ENCODE measurements at regions not wholly inside any gene's neighbourhood (a gene's known extent, or its start where the extent isn't known, plus 50 kb on each side); places are given as distances from the start of the nearest gene placed in this dataset.
"Not testable (repeated sequence)": the region's sequence is repeated elsewhere in the genome, so short reads cannot be mapped to it uniquely, and the experiment has no call there.

DNA sequence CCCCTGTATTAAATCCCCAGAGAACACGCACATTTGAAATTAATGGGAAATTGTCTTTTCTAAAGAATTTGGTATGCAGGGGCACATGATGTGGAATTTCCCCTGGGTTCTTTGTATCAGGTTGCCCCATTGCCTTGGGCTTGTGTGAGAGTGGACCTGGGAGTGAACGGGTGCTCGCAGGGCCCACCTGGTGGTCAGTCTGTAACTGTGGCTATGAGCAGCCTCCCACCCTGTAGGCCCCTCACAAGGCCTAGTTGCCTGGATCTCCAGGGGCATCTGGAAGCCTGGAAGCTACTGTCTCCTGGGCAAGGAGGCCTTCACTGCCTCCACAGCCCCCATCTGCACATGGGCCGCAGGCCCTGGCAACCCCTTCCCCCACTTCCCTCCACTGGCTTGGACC, 96.7 kb downstream of the SLC25A47 start:
- no peak for DNase-seq (ENCODE audit: low spot score)

DNA sequence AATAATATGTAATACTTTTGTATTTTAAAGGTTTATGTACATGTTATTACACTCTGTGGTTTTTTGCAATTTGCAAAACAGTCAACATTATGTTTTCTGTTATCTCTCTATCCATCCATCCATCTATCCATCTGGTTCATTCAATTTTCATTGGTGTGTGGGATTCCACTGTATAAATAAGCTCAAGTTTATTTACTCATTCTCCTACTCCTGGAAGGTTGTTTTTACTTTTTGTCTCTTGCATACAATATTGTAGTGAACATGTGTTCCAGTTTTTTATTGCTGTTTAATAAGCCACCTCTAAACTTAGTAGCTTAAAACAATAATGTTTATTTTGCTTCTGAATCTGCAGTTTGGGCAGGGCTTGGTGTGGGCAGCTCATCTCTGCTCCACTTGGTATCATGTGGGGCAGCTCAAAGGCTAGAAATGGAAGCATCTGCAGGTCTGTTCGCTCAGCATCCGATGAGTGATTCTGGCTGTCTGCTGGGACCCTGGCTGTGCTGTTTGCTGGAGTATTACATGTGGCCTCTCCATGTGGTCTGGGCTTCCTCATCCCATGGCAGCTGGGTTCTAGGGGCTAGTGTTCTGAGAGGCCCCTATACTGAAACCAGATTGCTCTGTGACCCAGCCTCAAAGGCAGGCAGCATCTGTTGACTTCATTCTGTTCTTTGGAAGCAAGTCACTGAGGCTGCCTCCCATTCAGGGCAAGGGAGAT, 98.8 kb downstream of the SLC25A47 start:
- DNase-seq (ENCODE audit: low spot score) = no peak

DNA sequence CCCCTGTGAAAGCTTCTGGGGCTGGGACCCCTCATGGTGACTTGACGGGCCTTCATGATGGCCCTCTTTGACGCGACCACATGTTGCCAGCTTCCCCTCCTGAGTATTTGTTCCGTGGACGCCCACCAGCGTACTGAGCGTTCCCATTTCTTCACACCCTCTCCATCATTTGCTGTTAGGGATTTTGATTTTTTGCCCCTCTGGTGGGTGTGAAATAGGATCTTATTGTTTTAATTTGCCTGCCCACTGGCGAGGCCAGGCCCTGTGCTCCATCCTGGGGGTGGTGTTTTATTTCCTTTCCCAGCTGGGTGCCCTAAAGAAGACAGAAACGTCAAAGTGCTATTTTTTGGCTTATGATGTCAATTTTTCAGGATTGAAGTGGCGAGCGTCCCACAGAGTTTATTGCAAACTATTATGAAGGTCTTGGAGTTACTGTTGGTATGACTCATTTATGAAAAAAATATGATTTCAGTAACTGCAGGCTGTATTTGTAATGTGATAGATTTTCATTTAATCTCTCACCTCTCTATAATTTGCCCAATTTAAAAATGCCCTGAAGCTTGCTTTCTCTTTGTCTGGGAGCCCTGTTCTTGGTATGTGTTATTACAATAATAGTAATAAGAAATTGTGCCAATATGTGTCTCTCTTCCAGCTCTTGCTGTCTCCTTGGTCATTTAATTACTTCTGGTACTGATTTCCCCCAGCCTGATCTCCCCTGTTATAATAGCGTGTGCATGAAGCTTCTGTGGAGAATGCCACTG, 99.6 kb downstream of the SLC25A47 start:
- DNase-seq (ENCODE audit: low spot score) = no peak

GRCh38 chr14:100423317-100424010, 100.3 kb downstream of the SLC25A47 start:
- no peak for DNase-seq (ENCODE audit: low spot score)

GRCh38 chr14:100424504-100425428, 101.6 kb downstream of the SLC25A47 start:
- no peak for DNase-seq (ENCODE audit: low spot score)

GRCh38 chr14:100425429-100425827, 102.3 kb downstream of the SLC25A47 start:
- no peak for DNase-seq (ENCODE audit: low spot score)

GRCh38 chr14:100426314-100426713, 103.2 kb downstream of the SLC25A47 start:
- no peak for DNase-seq (ENCODE audit: low spot score)

DNA sequence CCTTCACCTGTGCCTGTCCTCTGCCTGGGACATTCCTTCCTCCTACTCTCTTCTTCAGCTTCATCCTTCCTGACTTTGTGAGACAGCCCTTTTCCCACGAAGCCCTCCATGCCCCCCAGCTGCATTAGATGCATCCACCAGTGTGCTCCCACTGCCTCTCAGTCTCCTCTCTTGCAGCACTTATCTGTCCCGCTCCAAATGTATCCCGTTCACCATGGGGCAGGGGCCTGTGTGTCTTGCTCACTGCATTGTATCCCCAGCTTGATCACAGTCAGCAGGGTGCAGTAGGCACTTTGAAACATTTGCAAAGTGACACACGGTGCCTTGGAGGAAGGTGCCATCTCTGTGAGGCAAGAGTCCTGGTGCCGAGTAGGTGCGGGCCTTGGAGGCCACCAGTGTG, 104.0 kb downstream of the SLC25A47 start:
- DNase-seq (ENCODE audit: low spot score) = no peak

DNA sequence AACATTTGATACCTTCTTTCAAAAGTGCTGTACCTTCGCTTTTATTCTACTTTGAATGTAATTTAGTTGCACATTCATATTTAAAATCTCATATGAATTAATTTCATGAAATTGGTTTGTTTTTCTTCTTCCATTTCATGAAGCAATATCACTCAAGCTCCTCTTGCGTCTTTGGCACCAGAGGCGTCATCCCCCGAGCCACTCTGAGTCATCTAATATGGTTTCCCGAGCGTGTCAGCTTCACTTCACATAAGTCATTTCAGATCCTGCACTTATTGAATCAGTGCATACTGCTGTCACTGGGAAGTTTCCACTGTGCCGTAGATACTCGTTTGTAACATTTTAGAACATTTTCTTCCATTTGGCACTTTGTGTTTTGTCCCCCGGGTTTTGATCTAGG, 105.6 kb downstream of the SLC25A47 start:
- no peak for DNase-seq (ENCODE audit: low spot score)

GRCh38 chr14:100429537-100429936, 106.4 kb downstream of the SLC25A47 start:
- DNase-seq (ENCODE audit: low spot score) = no peak

GRCh38 chr14:100430571-100430970, 107.4 kb downstream of the SLC25A47 start:
- DNase-seq (ENCODE audit: low spot score) = no peak

- not testable (repeated sequence) for DNase-seq (ENCODE audit: low spot score)
These were observed 108.3 kb downstream of the SLC25A47 start for GRCh38 chr14:100431461-100431860.

DNA sequence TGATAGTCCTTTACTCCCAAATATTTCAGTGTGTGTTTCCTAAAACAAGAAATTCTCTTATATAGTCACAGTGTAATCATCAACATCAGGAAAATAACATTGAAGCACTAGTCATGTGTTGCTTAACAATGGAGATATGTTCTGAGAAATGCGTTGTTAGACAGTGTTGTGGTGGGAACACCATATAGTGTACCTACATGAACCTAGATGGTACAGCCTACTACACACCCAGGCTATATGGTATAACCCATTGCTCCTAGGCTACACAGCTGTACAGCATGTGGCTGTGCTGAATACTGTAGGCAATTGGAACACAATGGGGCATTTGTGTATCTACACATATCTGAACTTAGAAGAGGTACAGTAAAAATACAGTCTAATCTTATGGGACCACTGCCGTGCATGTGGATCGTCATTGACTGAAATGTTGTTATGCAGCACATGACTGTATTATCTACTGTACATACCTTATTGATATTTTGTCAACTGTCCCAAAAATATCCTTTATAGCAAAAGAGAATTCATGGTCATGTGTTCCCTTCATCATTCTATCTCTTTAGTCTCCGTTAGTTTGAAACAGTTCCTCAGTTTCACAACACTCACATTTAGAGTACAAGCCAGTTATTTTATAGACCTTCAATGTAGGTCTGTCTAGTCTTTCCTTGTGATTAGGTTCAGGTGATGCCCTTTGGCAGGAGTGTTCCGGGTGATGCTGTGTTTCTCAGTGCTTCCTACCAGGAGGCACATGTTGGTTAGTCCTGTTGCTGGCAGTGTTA, 109.7 kb downstream of the SLC25A47 start:
- DNase-seq (ENCODE audit: low spot score) = no peak

DNA sequence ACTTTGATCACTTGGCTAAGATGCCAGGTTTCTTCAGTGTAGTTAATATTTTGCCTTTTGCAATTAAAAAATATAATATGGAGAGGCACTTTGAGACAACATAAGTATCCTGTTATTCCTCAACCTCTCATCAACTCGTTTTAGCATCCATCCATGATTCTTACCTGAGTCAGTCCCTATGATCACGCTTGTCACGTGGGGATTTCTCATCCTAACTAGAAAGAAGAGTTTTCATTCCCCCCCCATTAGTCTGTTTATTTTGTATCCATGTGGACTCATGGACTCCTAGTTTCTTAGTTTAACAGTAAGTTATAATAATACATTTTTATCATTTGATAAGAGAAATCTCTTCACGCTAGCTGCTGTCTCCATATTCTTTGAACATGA, 110.3 kb downstream of the SLC25A47 start:
- no peak for DNase-seq (ENCODE audit: low spot score)

DNA sequence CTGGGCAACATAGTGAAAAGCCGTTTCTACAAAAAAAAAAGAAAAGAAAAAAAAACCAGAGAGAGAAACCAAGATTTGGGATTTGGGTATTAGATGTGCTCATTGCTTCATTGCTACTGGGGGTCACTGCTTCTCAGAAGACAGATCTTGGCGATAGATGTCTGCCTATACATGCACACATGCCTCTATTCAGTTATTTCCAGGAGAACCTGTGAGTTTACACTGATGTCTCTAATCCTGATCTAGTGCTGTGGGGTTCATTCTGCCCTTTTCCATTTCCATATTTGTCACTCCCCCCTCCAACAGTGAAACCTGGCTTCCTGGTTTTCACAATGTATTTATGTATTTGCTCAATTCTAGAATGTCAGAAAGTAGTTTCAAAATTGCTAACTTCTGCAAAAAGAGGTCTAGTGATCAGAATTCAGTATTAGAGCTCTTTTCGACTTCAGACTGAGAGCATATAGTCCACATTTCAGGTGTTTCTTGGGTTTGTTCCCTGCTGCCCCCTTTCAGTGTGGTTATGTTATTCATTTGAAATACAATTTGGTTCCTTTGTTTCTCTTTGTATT, 111.0 kb downstream of the SLC25A47 start:
- no peak for DNase-seq (ENCODE audit: low spot score)

DNA sequence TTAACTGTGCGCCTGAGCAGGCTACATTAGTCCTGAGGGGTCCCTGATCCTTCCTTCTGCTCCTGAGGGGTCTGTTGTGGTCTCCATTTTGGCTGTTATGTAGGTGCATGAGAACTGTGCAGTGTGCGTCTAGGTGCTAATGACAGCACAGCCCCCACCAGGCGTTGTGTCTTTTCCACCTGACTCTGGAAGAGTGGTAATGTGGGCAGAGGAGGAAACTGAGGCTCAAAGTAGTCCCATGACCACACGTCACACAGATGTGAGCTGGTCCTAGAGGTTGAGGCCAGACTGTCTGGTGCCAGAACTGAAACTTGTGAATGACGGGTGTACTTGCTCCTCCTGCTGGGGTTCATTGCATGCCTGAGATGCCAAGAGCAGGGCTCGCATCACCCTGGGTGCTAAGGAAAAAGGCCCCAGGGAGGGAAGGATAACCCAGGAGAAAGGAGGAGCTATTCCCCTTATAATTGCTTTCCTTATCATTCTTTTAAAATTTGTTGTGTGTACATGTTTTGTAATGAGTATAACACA, 111.8 kb downstream of the SLC25A47 start:
- DNase-seq (ENCODE audit: low spot score) = no peak

- no peak for DNase-seq (ENCODE audit: low spot score)
These were observed 112.3 kb downstream of the SLC25A47 start for GRCh38 chr14:100435459-100435858.

- no peak for DNase-seq (ENCODE audit: low spot score)
These were observed 113.7 kb downstream of the SLC25A47 start for GRCh38 chr14:100436745-100437406.

DNA sequence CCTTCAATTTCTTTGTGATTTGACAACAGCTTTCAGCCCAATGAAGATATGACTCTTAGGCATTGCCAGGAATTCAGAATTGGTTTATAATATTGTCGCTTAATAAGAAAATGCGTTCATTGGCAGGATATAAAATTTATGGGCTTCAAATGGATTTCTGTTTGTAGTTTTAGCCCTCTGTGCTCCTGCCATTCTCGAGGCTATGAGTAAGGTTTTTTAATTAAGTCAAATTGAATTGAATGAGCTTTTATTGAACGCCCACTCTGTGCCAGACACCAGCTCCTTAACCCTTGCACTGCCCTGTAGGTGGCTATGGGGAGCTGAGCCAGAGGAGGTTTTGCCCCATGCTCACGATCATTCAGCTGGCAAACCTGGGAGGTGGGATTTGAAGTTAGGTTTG, 115.1 kb downstream of the SLC25A47 start:
- no peak for DNase-seq (ENCODE audit: low spot score)
